HG03342 (cell line): ENCODE measurements at regions not wholly inside any gene's neighbourhood (a gene's known extent, or its start where the extent isn't known, plus 50 kb on each side); places are given as distances from the start of the nearest gene placed in this dataset.

Experiments
- ATAC-seq: cut with Tn5 transposase; IDR thresholded peaks from one replicate; pipeline ENCODE4 v1.9.1; 2021; ENCODE audit warnings: mild to moderate bottlenecking, moderate library complexity; ENCODE audit not compliant: unreplicated experiment

- no peak for ATAC-seq
These were observed 446.2 kb upstream of the TRPC7 start for GRCh38 chr5:136811551-136811950.

GRCh38 chr5:136811086-136811485 lies 445.7 kb upstream of the TRPC7 start:
- no peak for ATAC-seq

- ATAC-seq, result no peak
These were observed 445.0 kb upstream of the TRPC7 start for GRCh38 chr5:136810261-136810801.

- no peak for ATAC-seq
These were observed 444.0 kb upstream of the TRPC7 start for GRCh38 chr5:136809382-136809781.

- no peak for ATAC-seq
These were observed 443.4 kb upstream of the TRPC7 start for GRCh38 chr5:136808756-136809155.

- ATAC-seq, result no peak
These were observed 440.1 kb upstream of the TRPC7 start for GRCh38 chr5:136805466-136805865.

- ATAC-seq, result no peak
These were observed 437.0 kb upstream of the TRPC7 start for GRCh38 chr5:136802383-136802782.

- ATAC-seq, result no peak
These were observed 434.5 kb upstream of the TRPC7 start for GRCh38 chr5:136799806-136800372.

- no peak for ATAC-seq
These were observed 428.0 kb upstream of the TRPC7 start for GRCh38 chr5:136793300-136793699.

- ATAC-seq, result no peak
These were observed 416.1 kb upstream of the TRPC7 start for GRCh38 chr5:136781464-136781863.

- ATAC-seq, result no peak
These were observed 415.2 kb upstream of the TRPC7 start for GRCh38 chr5:136780518-136780917.

GRCh38 chr5:136776022-136776927 lies 410.9 kb upstream of the TRPC7 start:
- no peak for ATAC-seq

- ATAC-seq, result no peak
These were observed 407.1 kb upstream of the TRPC7 start for GRCh38 chr5:136772491-136772890.

- peak; percentile 93 for ATAC-seq
These were observed 404.7 kb upstream of the TRPC7 start for GRCh38 chr5:136769900-136770684.

GRCh38 chr5:136769093-136769492 lies 403.7 kb upstream of the TRPC7 start:
- ATAC-seq, result no peak

GRCh38 chr5:136768457-136768856 lies 403.1 kb upstream of the TRPC7 start:
- ATAC-seq, result no peak

- ATAC-seq, result no peak
These were observed 401.1 kb upstream of the TRPC7 start for GRCh38 chr5:136766456-136766855.

- no peak for ATAC-seq
These were observed 399.3 kb upstream of the TRPC7 start for GRCh38 chr5:136764601-136765000.

GRCh38 chr5:136763548-136763947 lies 398.2 kb upstream of the TRPC7 start:
- no peak for ATAC-seq

GRCh38 chr5:136754216-136754615 lies 388.9 kb upstream of the TRPC7 start:
- ATAC-seq, result no peak

- ATAC-seq, result no peak
These were observed 385.0 kb upstream of the TRPC7 start for GRCh38 chr5:136750224-136750862.
